Activated naive CD4-positive, alpha-beta T cell treated with anti-CD3 and anti-CD28 coated beads for 36 hours (primary cell): ENCODE measurements at regions not wholly inside any gene's neighbourhood (a gene's known extent, or its start where the extent isn't known, plus 50 kb on each side); places are given as distances from the start of the nearest gene placed in this dataset.

ENCODE experiments used
- CTCF ChIA-PET: fragments of 350-600 bp; sonication (Branson Sonifier 250); formaldehyde crosslinking; loops from one replicate; lab custom pipeline; 2021; ENCODE audit warnings: antibody characterized with exemption; lab: Charles Lee
- DNase-seq: peaks from one replicate; pipeline ENCODE4 v3.0.0-alpha.2; 2020
- H3K27ac Mint-ChIP-seq: one replicate; pipeline ENCODE4 v1.8.0; 2021; ENCODE audit warnings: mild to moderate bottlenecking, mixed read lengths
- H3K27me3 Mint-ChIP-seq: one replicate; pipeline ENCODE4 v1.8.0; 2021; ENCODE audit warnings: low read depth, mixed read lengths
- H3K36me3 Mint-ChIP-seq: one replicate; pipeline ENCODE4 v1.8.0; 2021; ENCODE audit warnings: low read depth, mixed read lengths
- H3K4me1 Mint-ChIP-seq: one replicate; pipeline ENCODE4 v1.8.0; 2021; ENCODE audit warnings: low read depth, mixed read lengths
- H3K4me3 Mint-ChIP-seq: one replicate; pipeline ENCODE4 v1.8.0; 2021; ENCODE audit warnings: mild to moderate bottlenecking, moderate library complexity, mixed read lengths
- H3K9me3 Mint-ChIP-seq: one replicate; pipeline ENCODE4 v1.8.0; 2021; ENCODE audit warnings: mixed read lengths
- intact Hi-C: fragments of 100-400 bp; cut with micrococcal nuclease; formaldehyde crosslinking; loops from one replicate; pipeline ENCODE4 v1.15.1; 2023

- Mint-ChIP-seq H3K36me3 (no peaks in the 10 kb centered on the region), H3K4me3 (no peak overlapping the region), H3K27ac (no peak overlapping the region), H3K9me3 (no peaks in the 10 kb centered on the region), H3K27me3 (peaks cover 4% of the 10 kb centered on the region), H3K4me1 (no peaks in the 10 kb centered on the region)
- CTCF ChIA-PET, result no interaction called here
- intact Hi-C loops, result no loop called here
- no peak for DNase-seq
Observed at GRCh38 chr10:131685576-131685975, 215.2 kb upstream of the PPP2R2D start.

DNA sequence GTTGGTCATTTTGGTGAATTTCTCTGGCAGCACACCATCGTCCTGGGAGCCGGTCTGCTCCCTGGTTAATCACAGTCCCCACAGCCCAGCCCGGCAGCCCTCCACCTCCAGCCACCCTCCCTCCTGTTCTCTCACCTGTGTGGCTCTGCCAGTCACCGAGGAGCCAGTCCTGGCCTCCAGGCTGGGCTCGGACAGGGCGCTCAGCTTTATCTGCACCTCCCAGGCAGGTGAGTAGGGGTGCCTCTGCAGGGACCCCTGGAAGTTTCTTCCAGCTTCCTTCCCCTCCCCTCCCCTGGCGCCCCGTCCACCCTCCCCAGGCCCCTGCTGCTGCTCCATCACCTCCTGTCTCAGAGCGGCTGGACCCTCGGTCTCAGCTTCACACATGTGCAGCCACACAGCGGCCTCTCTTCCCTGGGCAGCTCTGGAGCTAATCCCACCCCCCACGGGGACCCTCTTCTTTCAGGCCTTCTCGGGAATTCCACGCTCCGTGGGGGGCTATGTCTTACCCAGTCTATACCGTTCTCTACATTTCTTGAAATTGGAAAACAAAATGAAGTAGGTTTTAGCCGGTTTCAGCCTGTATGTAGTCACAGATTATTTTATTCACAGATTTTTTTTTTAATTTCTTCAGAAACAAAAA, 213.9 kb upstream of the PPP2R2D start:
- Mint-ChIP-seq H3K36me3 (no peaks in the 10 kb centered on the region), H3K9me3 (no peaks in the 10 kb centered on the region), H3K27me3 (peaks cover 6% of the 10 kb centered on the region), H3K4me1 (no peaks in the 10 kb centered on the region), H3K4me3 (no peak overlapping the region), H3K27ac (no peak overlapping the region)
- DNase-seq, result no peak
- CTCF ChIA-PET, result interaction anchor here (0.7 kb wide), 1 partner anchor 253 kb away, joined by 3 read pairs; no protein-coding TSS in a partner anchor
- intact Hi-C loops, result no loop called here

GRCh38 chr10:131688304-131688703, 212.5 kb upstream of the PPP2R2D start:
- Mint-ChIP-seq H3K36me3 (no peaks in the 10 kb centered on the region), H3K27ac (no peak overlapping the region), H3K4me1 (no peaks in the 10 kb centered on the region), H3K4me3 (no peak overlapping the region), H3K27me3 (peaks cover 10% of the 10 kb centered on the region), H3K9me3 (no peaks in the 10 kb centered on the region)
- CTCF ChIA-PET, result no interaction called here
- DNase-seq, result no peak
- intact Hi-C loops, result no loop called here

DNA sequence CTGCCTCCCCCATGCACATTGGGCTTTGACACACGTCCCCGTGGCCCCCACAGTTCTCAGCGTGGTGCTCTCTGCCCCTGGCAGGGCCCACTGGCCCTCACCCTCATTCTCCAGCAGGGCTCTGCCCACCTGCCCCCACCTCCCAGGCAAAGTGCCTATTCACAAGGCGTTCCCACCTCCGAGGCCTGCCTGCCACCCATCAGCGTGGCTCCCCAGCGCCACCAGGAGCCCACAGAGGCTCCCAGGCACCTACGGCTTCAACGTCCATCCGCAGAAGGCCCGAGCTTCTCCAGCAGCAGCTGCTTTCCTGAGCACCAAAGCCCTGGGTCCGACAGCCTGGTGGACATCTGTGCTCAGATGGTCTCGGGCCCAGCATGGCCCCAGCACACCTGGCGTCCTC, 211.8 kb upstream of the PPP2R2D start:
- no peak for DNase-seq
- intact Hi-C loops, result no loop called here
- Mint-ChIP-seq H3K27ac (no peak overlapping the region), H3K27me3 (peaks cover 10% of the 10 kb centered on the region), H3K9me3 (no peaks in the 10 kb centered on the region), H3K36me3 (no peaks in the 10 kb centered on the region), H3K4me3 (no peak overlapping the region), H3K4me1 (no peaks in the 10 kb centered on the region)
- CTCF ChIA-PET, result no interaction called here

DNA sequence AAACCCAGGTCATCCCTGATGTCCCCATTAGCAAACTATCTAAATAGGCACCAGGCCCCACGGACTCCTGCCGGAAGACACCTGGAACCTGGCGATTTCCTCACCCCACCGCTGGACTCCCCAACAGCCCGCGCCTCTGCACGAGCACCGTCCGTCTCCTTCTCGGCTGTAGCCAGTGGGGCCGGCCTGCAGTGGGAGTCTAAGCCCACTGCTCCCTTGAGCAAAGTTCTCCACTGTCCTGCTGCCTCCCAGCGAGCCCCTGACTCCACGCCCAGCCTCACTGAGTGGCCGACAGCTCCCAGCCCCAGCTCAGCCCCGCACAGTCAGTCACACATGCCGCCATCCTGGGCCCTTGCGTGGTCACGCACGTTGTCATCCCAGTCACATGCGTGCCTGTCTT, 211.3 kb upstream of the PPP2R2D start:
- no peak overlapping the region for H3K27ac Mint-ChIP-seq
- H3K4me3 Mint-ChIP-seq, result no peak overlapping the region
- H3K27me3 Mint-ChIP-seq, result peaks cover 10% of the 10 kb centered on the region
- intact Hi-C loops, result no loop called here
- no peak for DNase-seq
- no peaks in the 10 kb centered on the region for H3K9me3 Mint-ChIP-seq
- no peaks in the 10 kb centered on the region for H3K4me1 Mint-ChIP-seq
- H3K36me3 Mint-ChIP-seq, result no peaks in the 10 kb centered on the region
- CTCF ChIA-PET, result no interaction called here

DNA sequence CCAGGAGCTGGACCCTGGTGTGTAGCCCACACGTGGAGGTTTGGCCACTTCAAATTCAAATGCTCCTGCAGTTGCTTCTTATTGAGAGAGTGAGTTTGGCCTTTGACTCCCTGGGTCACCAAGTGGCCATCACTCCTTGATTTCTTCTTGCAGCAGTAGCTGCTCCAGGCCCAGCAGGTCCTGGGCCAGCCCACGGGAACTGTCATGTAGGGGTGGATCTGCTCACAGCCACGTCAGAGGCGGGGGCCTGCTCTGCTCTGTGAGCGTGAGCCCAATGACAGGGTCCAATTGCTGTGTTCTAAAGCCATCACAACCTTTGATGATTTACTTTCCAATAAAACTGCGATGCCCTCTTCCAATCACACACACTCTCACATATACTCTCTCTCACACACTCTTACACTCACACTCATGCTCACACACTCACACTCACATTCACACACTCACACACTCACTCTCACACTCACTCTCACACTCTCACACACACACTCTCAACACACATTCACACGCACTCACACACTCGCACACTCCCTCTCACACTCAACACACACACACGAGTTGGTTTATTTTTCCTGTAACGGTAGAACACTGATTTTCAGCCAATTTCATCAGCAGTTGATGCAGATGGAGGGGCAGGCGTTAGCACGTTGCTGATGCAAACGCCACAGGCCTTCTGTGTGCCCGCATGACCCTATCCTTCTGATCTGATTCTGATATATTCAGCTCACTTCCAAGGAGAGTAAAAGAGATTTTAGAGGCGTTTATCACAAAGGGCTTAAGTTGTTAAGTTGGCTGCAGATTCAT, 210.7 kb upstream of the PPP2R2D start:
- Mint-ChIP-seq H3K27ac (no peak overlapping the region), H3K36me3 (no peaks in the 10 kb centered on the region), H3K4me1 (no peaks in the 10 kb centered on the region), H3K9me3 (no peaks in the 10 kb centered on the region), H3K27me3 (peaks cover 10% of the 10 kb centered on the region), H3K4me3 (no peak overlapping the region)
- intact Hi-C loops, result no loop called here
- no peak for DNase-seq
- CTCF ChIA-PET, result no interaction called here

- Mint-ChIP-seq H3K4me3 (no peak overlapping the region), H3K27ac (no peak overlapping the region), H3K9me3 (no peaks in the 10 kb centered on the region), H3K4me1 (no peaks in the 10 kb centered on the region), H3K27me3 (peaks cover 10% of the 10 kb centered on the region), H3K36me3 (no peaks in the 10 kb centered on the region)
- DNase-seq, result no peak
- CTCF ChIA-PET, result no interaction called here
- intact Hi-C loops, result no loop called here
Observed at GRCh38 chr10:131690805-131691239, 210.0 kb upstream of the PPP2R2D start.

DNA sequence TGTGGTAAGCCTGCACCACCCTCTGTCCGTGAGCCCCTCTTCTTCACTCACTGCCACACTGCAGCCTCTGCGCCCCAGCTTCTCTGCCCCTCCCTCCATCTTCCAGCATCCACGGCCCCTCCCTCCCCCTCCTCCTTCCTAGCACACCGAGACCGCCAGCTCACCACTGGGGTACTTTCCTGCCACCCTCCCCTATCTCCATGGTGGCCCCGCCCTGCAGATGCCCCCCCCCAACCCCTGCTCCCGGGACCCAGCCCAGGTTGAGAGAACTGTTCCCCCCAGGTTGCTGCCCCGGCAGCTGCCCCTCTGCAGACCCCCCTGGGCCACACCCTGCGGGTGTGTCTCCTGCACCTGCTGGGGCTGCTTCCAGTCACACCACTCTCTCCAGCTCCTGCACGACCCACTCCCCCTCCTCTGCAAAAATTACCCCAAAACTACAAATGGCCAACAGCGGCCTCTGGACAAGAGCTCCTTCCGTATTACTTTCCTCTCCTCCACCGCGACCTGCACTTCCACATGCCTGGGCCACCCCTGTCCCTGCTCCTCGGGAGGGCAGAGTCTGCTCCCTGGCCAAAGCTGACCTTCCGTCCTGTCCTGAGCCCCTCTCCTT, 209.2 kb upstream of the PPP2R2D start:
- CTCF ChIA-PET, result no interaction called here
- no peaks in the 10 kb centered on the region for H3K4me1 Mint-ChIP-seq

DNA sequence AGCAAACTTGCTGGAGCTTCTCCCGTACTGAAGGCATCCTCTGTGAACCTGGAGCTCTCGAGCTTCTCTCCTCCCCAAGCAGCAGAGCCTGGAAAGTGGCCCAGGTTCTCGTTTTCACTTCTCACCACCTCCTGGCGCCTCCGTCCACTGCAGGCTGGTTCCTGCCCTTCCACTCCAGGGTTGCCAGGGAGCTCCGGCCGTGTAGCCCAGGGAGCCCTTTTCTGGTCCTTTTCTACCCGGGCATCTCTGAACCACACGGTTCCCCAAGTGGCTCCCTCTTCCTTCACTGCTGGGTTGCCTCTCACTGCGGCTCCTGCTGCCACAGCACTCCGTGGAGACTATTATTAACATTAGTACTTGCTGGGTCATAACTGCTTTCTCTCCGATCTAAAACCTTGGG, 208.6 kb upstream of the PPP2R2D start:
- H3K27me3 Mint-ChIP-seq, result peaks cover 10% of the 10 kb centered on the region
- no peaks in the 10 kb centered on the region for H3K36me3 Mint-ChIP-seq
- H3K4me1 Mint-ChIP-seq, result no peaks in the 10 kb centered on the region
- no peak for DNase-seq
- no peak overlapping the region for H3K27ac Mint-ChIP-seq
- CTCF ChIA-PET, result no interaction called here
- H3K4me3 Mint-ChIP-seq, result no peak overlapping the region
- H3K9me3 Mint-ChIP-seq, result no peaks in the 10 kb centered on the region
- intact Hi-C loops, result no loop called here

More for the DNA sequence above, 209.2 kb upstream of the PPP2R2D start:
- Mint-ChIP-seq H3K27me3 (peaks cover 10% of the 10 kb centered on the region), H3K27ac (no peak overlapping the region), H3K36me3 (no peaks in the 10 kb centered on the region), H3K9me3 (no peaks in the 10 kb centered on the region), H3K4me3 (no peak overlapping the region)
- intact Hi-C loops, result no loop called here
- DNase-seq, result no peak

- peaks cover 10% of the 10 kb centered on the region for H3K27me3 Mint-ChIP-seq
- no peaks in the 10 kb centered on the region for H3K9me3 Mint-ChIP-seq
- H3K27ac Mint-ChIP-seq, result no peak overlapping the region
- intact Hi-C loops, result no loop called here
- CTCF ChIA-PET, result no interaction called here
- no peak for DNase-seq
- no peaks in the 10 kb centered on the region for H3K36me3 Mint-ChIP-seq
- H3K4me3 Mint-ChIP-seq, result no peak overlapping the region
- no peaks in the 10 kb centered on the region for H3K4me1 Mint-ChIP-seq
Observed at GRCh38 chr10:131692686-131693334, 208.0 kb upstream of the PPP2R2D start.

GRCh38 chr10:131693766-131694165, 207.0 kb upstream of the PPP2R2D start:
- H3K4me1 Mint-ChIP-seq, result no peaks in the 10 kb centered on the region
- DNase-seq, result no peak
- H3K27me3 Mint-ChIP-seq, result peaks cover 10% of the 10 kb centered on the region
- no peaks in the 10 kb centered on the region for H3K36me3 Mint-ChIP-seq
- CTCF ChIA-PET, result no interaction called here
- no peak overlapping the region for H3K4me3 Mint-ChIP-seq
- intact Hi-C loops, result no loop called here
- H3K27ac Mint-ChIP-seq, result no peak overlapping the region
- H3K9me3 Mint-ChIP-seq, result no peaks in the 10 kb centered on the region

GRCh38 chr10:131694168-131694780, 206.5 kb upstream of the PPP2R2D start:
- Mint-ChIP-seq H3K36me3 (no peaks in the 10 kb centered on the region), H3K4me1 (no peaks in the 10 kb centered on the region), H3K4me3 (no peak overlapping the region), H3K27ac (no peak overlapping the region), H3K9me3 (no peaks in the 10 kb centered on the region), H3K27me3 (peaks cover 10% of the 10 kb centered on the region)
- DNase-seq, result no peak
- intact Hi-C loops, result no loop called here
- CTCF ChIA-PET, result no interaction called here
